ENCODE measurements at regions not wholly inside any gene's neighbourhood (a gene's known extent, or its start where the extent isn't known, plus 50 kb on each side); places are given as distances from the start of the nearest gene placed in this dataset.
A peak's percentile ranks its signal among the peaks of the same experiment; 100 is the strongest.

DNA sequence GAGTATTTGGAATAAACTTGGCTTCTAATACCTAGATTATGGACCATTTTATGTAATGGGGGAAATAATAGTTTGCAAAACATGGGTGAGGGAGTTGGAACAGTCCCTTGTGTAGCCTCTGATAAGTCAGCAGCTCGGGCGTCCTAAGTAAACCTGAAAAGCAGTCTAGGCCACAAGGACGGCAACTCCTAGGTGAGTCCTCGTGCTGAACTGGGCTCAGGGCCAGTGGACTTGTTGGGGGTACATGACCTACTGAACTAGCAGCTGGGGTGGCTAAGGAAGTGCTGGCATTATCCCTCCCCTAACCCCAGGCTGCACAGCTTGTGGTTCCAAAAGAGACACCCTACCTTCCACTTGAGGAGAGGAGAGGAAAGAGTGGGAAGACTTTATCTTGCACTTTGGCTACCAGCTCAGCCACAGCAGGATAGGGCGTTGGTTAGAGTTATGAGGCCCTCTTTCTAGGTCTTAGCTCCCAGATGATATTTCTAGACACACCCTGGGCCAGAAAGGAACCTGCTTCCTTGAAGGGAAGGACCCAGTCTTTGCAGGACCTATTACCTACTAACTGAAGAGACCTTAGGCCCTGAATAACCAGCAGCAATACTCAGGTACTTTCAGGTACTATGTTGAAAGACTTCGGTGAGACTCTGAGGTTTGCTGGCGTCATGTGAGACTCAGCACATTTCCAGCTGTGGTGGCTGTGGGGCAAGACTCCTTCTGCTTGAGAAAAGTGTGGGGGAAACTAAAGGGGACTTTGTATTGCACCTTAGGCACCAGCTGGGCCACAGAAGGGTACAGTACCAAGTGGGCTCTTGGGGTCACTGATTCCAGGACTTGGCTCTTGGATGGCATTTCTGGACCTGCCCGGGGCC lies 71.0 kb downstream of the AQP4 start:
- no peak for DNase-seq

DNA sequence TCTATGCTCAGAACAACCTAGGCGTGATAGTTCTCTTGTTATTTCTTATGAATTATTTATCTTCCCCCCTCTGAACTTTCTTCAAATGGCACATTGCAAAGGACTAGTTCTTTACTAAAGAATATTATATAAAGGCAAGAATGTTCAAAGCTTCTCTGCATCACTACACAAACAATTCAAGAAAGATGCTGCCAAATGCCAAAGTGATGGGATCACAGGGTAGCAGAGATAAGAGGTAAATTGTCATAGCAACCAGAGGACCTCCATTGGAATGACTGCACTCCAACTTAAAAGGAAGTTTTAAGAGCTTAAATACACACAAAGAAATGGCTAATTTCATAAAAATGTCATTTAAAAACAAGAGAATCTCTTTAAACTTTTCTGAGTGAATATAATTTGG lies 72.8 kb downstream of the AQP4 start:
- no peak for DNase-seq

DNA sequence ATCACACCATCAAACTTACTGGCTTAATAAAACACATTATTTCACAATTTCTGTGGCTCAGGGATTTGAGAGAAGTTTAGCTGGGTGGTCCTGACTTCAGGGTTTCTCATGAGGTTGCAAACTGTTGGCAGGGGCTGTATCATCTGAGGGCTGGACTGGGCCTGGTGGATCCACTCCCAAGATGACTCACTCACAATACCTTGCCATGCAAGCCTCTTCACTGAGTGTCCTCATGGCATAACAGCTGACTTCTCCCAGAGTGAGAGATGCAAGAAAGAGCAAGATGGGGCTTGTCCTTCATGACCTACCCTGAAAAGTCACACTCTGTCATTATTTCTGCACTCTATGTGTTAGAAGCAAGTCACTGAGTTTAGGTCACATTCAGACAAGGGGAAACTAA lies 73.8 kb downstream of the AQP4 start:
- DNase-seq: peak; percentile 48

DNA sequence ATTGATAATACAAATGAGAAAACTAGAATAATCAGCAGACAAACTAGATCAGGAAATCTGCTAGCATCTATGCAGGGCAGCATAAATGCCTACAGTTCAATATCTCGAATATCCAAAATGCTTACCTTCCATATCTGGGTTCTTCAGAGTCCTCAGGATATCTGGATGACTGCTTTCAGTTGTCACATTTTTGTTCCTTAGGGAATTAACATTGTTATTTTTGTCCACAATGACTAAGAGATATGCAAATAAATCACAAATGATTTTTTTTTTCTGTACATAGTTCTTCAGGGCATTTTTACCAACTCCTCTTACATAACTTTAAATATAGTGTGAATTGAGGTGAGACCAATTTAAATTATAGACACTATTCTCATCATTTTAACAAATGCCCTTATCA lies 80.9 kb downstream of the AQP4 start:
- DNase-seq: peak; percentile 4

DNA sequence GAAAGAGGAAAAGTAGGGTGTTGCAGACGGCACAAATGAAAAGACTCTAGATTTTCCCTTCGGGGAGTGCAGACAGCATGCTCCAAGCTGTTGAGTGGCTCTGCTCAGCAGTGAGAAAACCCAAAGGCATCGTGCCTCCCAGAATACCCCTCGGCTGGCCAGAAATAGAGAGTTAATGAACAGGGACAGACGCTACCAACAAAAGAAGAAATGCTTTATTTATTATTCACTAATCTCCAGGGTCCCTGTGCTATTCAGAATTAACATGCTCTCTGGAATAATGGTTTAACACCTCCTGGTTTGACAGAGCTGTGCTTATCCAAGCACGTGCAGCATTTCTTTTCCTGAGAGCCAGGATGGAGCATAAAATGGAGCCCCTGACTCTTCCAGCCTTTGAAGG lies 82.3 kb downstream of the AQP4 start:
- DNase-seq: no peak

DNA sequence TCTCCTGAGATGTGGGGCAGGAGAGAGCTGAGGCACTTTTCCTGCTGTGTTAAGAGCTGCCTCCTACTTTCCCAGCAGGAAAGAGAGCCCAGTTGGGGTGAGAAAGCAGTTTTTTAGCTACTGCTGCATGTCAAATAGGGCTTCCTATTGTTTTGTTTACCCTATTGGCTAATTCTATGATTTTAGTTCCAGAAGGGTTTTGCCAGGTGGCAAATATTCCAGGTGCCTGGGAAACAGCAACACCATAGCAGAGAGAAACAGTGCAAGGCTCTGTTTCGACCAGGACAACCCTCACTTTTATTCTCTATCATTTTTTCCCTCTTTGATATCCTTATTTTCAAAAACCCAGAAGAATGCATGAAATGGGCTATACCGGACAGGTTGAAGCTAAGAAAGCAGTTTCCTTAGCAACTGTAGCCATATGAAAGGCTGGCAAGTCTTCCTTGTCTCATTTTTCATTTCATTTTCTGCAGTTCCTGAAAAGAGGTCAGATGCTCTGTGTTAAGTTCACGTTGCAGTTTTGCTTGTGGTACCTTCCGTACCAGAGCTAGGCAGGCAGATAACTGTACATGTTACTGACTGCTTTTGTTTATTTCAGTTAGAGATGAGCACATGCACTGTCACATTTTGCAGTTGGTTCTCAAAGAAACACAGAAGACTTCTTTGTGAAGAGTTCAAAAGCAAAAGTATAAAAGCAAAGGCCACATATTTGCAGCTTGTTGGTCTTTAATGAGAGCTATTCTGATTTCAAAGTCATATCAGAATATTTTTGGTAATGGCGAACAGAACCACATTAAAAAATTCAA lies 84.8 kb downstream of the AQP4 start:
- no peak for DNase-seq

DNA sequence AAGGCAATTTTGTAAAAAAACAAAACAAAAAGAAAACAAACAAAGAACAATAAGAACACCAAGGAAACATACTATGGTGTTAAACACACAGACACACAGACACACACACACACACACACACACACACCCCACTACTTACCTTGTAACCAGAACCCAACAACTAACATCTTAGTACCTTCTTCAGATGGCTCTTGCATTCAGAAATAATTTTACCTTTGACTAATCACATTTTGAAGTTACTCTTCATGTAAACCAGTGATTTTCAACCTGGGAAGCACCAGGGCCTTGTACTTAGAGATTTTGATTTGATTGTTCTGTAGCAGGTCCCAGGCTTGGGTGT lies 87.5 kb downstream of the AQP4 start:
- DNase-seq: no peak

DNA sequence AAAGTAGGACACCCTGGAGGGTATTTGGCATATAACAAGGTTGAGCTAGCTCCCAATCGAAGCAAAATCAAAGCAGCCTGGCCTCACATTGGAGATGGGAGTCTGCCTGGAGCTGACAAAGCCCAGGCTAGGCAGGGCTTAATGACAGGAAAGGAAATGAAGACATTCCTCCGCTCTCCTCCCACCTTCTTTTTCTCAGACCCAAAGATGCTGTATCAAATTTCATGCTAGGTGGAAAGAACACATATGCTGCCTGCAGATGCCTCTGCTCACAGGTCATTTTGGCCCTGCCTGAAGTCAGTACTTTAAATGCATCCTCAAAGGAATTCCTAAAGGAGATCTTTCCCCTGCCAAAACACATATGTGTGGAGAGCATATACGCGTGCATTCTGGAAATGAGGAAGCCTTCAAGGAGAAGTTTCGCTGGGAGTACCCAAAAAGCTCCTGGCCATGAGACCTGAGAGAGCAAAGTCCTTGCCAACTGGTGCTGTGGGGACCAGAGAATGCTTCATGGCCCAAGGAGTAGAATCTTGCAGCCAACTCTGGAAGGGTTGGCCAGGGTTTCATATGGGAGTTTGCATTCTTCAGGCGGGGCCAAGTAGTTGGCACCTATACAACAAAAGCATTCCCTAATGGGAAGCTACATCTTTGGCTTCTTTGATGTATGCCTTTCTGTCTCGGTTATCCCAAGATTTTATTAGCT lies 88.0 kb downstream of the AQP4 start:
- no peak for DNase-seq

DNA sequence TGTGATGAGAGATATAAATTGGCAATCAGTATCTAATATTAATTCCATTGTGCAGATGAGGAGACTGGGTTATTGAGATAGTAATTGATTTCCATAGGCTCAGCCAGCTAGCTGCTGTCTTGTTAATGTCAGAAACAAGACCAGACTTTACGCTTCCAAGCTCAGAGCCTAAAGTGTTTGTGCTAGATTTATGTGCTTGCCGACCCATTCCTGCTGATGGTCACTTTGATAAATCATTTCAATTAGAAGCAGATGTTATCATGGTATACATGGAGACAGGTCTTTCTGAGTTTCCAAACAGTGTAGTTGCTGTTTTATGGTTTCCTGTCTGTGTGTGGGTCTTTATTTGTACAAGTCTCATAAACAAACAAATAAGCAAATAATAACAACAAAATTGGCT lies 92.8 kb downstream of the AQP4 start:
- DNase-seq: no peak

DNA sequence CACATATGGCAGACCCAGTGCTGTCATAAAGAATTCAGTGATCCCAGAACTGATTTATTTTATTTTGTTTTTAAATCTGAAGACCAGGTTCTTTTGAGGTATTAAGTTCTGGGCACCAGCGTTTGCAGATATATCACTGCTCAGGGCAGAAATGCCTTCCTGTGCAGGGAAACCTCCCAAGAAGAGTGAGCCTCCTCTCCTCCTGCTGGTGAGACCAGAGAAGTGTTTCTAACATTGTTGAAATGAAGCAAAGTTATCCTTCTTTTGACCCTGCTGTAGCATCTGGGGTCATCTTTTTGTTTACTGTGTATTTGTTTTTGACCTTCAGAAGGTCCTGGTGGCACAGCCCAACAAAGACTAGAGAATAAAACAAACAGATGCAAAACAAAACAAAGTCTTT lies 94.0 kb downstream of the AQP4 start:
- peak; percentile 48 for DNase-seq

DNA sequence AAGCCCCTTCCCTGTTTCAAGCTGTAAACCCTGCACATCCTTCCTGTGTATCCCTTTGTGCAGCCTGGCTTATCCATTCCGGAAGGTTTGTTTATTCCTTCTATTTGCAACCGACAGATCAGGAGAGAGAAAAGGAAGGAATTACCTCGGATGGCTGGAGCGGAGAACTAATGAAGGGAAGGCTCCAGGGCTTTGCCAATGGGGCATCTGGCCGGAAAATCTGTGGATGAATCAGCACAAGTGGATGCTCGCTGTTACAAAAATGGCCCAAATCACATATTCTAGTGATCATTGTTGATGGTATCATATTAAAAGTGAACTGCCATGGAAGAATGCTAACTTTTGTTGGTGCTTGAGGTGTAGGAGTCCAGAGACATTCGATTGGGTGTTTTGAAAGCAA lies 97.1 kb downstream of the AQP4 start:
- DNase-seq: no peak

DNA sequence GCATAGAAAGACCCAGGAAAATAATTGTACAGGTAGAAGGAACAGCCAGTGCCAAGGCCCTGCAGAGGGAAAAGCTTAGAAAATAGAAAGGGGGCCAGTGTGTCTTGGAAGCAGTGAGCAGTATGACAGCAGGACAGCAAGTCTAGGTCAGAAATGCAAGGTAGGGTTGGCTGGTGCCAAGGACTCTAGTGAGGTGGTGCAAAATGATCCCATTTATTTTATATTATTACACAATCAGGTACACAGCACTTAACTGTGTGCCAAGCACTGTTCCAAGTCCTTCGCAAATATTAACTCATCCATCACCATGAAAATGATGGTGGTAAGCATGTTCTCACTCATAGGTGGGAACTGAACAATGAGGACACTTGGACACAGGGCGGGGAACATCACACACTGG lies 100.0 kb downstream of the AQP4 start:
- DNase-seq: no peak

DNA sequence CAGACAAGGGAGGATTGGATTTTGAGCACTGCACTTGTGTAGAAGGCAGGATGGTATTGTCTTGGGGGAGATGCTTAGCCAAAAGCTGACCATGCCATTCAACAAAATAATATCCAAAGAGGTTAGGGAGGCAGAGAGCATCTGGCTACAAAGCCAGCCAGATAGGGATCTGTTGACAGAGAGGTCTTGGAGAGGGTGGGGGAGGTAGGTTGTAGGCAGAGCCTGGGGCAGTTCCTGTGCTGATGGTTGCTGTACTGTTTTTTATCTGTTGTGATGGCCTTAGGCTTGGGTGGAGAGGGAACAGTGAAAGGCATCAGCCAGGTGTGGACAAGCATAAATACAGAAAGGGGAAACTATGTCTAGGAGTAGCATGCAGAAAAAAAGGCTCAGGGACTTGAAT lies 100.9 kb downstream of the AQP4 start:
- no peak for DNase-seq

DNA sequence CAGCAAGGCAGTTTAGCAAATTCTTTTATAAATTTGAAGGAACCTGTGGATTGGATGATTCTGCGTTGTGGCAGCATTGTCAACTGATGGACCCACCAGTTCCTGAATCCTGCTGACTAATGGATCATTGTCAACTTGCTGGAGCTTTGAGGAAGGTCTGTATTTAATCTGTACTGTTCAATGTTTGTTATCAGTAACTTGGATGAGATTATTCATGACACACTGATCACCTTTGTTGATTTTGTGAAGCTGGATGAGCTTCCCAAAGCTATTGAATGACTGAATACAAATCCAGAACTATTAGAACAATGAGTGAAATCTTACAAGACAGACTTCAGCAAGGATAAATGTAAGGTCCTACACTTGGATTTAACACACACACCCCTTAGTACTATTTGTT lies 101.3 kb downstream of the AQP4 start:
- DNase-seq: no peak

DNA sequence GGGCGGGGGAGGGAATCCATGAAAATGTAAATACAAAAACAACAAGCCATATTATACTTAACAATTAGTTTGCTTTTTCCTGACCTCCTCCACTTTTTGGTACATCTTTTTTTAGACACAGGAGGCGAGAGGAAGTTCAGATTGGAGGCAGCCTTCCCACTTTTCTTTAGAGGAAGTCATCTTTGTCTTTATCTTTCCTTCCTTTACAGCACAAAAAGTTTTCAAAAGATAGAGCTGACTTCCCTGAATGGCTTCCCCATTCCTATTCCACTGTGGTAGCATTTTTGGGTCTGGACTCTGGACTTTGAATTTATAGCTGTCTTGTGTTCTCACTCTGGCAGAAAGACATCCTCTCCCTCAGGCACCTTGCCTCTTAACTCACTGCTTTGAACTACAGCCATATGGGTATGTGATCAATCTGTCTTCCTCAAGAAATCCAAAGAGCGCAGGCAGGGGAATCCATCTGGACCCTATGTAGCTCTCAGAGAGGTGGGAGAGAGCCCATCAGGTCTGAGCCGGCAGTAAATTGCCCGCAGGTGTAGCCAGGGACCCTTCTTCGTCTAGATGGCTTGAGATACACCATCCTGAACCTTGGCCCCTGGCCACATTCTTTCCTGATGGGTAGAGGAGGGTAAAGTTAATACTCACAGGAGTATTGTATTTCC lies 101.9 kb downstream of the AQP4 start:
- no peak for DNase-seq

DNA sequence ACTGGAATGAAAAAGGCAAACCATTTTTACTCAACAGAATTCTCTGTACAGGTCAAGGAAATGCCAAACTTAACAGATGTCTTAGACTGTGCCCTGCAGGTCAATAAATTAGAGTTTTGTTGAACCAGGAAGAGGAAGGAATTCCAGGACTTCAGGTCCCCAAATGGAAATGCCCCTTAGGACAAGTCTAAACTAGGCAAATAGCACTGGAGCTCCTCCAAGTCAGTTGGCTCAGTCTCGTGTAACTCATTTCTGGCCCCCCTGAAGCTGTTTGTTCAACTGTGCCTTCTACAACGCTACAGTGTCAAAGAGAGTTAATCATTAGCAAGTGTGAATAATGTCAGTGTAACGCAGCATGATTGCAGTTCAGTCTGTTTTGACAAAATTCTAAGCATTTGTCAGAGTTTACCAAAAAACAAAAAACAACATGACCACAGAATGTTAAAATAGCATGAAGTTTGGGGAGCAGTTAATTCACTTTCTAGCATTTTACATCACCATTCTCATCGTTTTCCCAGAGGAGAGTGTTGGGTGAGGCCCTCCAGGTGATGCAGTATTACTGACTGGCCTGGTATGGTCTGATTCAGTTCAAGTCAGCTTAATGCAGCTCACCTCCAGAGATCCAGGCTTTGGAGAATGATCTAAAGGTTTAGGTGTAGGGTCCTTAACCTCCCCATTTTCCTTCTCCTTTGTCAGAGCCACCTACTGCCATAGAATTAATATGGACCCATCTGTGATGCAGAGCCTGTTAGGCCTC lies 108.1 kb downstream of the AQP4 start:
- DNase-seq: peak; percentile 58

DNA sequence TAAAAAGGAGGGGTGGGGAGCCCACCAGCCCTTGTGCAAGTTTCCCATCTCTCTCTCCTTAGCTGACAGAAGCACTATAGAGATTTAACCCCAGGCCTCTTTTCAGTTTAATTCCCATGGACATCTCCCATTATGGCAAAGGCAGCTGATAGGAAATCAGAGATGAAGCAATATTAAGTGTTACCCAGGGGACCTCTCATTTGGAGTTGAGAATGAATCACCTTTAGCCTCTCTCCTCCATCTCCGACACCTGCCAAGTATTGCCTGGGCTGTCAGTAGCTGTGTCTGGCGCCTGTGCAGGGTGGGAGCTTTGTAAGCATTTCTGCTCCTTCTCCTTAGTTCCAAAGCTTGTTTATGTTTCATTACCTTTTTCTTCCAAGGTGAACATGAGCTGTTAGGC lies 109.0 kb downstream of the AQP4 start:
- DNase-seq: peak; percentile 35

DNA sequence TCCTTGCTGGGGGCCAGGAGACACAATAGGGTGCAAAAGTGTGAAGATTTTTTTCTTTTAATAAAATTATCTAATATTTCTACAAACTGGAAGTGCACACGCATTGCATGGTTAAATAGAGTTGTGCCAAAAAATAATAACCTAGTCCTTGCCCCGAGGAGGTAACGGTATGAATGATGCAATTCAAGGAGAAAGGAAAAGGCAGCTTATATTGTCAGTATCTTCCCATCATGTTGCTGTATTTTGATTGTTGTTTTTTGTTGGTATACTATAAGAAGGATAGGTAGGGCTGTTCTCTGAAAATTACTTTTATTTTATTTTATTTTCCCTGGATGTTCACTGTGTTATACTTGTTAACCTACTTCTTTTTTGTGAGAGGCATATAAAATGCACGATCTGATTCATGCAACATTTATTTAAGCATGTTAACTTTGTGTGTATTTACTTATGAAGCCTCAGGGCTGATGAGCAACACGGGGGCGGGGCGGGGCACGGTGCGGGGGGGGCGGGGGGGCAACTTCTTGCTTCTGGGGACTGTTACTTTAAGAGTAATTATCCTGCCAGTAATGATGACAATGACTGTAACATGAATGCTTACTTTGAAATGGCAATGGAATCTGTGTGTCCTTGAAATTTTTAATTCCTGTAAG lies 118.6 kb downstream of the AQP4 start:
- peak; percentile 16 for DNase-seq

DNA sequence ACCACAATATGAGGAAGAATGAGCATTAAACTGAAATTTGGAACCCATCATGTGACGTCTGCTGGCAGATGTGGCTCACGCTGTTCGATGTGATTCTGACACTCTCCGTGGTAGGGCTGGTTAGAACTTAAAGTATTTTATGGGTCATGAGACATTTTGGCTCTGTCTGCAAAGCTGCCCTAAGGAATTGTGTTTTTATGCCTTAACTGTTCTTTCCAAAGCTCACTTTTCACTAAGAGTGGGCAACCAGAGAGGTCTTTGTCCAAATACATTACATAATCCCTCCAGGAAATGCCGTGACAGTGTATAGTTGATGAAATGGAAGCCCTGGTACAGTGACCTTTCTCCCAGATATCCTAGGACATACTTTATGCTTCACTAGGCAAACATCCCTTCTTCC lies 119.1 kb downstream of the AQP4 start:
- DNase-seq: peak; percentile 24

DNA sequence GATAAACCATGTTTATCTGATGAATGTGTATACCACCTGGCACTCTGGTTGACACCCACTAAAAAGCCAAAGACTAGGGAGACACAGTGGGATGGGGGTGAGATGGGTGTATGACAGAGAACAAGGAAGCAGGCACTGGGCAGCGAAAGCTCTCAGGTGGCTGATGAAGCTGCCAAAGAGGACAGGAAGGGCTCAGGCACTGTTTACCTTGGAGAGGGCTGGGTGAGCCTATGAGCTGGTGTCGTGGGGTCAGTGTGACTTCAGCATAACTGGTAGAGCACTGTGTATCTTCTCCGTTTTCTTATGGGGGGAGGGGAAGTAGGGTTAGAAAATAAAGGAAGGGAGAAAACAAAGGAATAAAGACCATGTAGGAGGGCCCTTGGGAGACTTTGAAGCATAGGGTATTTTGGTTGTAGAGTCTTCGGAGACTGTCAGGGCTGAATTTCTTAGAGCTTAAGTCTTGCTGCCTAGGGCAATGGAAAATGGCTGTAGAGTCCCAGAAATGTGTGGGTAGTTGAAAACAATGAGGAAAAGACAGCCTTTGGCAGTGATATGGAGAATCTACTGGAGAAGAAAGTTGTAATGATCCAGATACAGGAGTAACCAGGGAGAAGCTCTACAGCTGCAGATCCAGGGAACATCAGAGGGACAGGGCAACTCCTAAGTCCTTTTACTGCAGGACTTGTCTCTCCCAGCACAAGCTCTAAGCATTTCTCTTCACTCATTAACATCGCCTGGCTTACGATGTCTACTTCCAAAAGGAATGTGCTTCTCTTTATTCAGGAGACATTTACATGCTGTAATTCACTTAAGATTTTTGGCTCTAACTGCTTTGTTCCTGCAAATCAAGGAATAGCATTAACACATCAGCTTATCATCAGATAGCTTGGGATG lies 120.0 kb downstream of the AQP4 start:
- DNase-seq: peak; percentile 79

DNA sequence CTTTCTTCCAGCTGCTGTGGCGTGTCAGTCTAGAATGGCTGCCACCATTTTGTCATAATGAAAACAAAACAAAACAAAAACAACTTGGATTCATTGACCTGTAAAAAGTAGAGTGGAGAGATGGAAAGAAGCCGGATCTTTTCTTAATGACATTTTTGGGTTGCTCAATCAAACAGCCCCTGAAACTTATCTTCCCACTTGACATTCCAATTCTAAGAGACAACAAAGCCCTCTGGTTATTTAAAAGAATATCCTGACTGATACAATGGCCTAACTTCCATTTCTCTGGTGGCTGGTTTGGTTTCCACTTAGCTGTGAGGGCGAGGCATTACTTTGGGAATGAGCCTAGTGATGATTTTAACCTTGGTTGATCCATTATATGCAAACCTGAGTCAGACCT lies 123.7 kb downstream of the AQP4 start:
- DNase-seq: no peak
